HCT116 (cell line): ENCODE measurements at regions not wholly inside any gene's neighbourhood (a gene's known extent, or its start where the extent isn't known, plus 50 kb on each side); places are given as distances from the start of the nearest gene placed in this dataset.

ENCODE experiments used
- ATAC-seq: fragments of 200-7000 bp; cut with Tn5 transposase; 2 replicates; pipeline ENCODE4 v1.9.1; 2020; ENCODE audit warnings: mild to moderate bottlenecking, moderate library complexity
- BruUV-seq: library from RNA; stranded (reverse); fragments of 400-500 nt; replicated peaks from 2 replicates; lab custom pipeline; 2021; lab: Mats Ljungman, UMichigan
- CTCF ChIA-PET: fragments of 300-600 bp; sonication (Branson Sonifier 250); formaldehyde crosslinking; loops from one replicate; lab custom pipeline; 2021; ENCODE audit warnings: antibody characterized with exemption; lab: Charles Lee
- POLR2A ChIA-PET: fragments of 300-600, 350-600 bp; sonication (Branson Sonifier 250); formaldehyde crosslinking; loops from one replicate; lab custom pipeline; 2021; ENCODE audit warnings: antibody characterized with exemption; lab: Charles Lee
- RAD21 ChIA-PET, 2 experiments: fragments of 300-600 bp; sonication (Branson Sonifier 250); formaldehyde crosslinking; loops; one replicate each; lab custom pipeline; 2023; ENCODE audit warnings: low total read pairs in 2 of 2; ENCODE audit not compliant: uncharacterized antibody in 2 of 2, unreplicated experiment in 2 of 2, low non-redundant PET in 1 of 2; lab: Charles Lee
- DNase-seq: peaks from one replicate; pipeline ENCODE4 v3.0.0-alpha.2; 2010; ENCODE audit warnings: low read depth, low spot score
- H2AFZ ChIP-seq: fragments of 200-600 bp; shearing (Covaris generic), sonication (generic); 2 replicates; pipeline ENCODE4 v1.6.1; 2017; ENCODE audit warnings: low read depth, mixed run types, mixed read lengths, antibody characterized with exemption, low read length; ENCODE audit not compliant: poor library complexity, severe bottlenecking
- H3K27ac ChIP-seq: 2 replicates; pipeline ENCODE4 v1.5.1; 2012; ENCODE audit warnings: low read depth, low read length
- H3K27me3 ChIP-seq: fragments of 200-600 bp; sonication (generic); 2 replicates; pipeline ENCODE4 v1.6.1; 2016; ENCODE audit warnings: mixed run types, low read length, mixed read lengths; ENCODE audit not compliant: insufficient read depth
- H3K36me3 ChIP-seq, 2 experiments: fragments of 200-500 bp in 1 of 2; fragments of 200-600 bp in 1 of 2; sonication (Bioruptor generic) in 1 of 2; sonication (generic) in 1 of 2; 2 replicates each; pipeline versions ENCODE4 v1.5.1 to v1.6.1; 2014 to 2016; ENCODE audit warnings: low read length in 2 of 2, inconsistent platforms in 1 of 2, mixed read lengths in 1 of 2, mixed run types in 1 of 2; ENCODE audit not compliant: insufficient read depth in 2 of 2, control insufficient read depth in 1 of 2
- H3K4me1 ChIP-seq, 2 experiments: fragments of 200-600 bp in 1 of 2; sonication (generic) in 1 of 2; 2 replicates each; pipeline versions ENCODE4 v1.5.1 to v1.6.1; 2012 to 2017; ENCODE audit warnings: low read length in 2 of 2, inconsistent platforms in 1 of 2, mild to moderate bottlenecking in 1 of 2, mixed read lengths in 1 of 2, mixed run types in 1 of 2, moderate library complexity in 1 of 2; ENCODE audit not compliant: insufficient read depth in 2 of 2, control insufficient read depth in 1 of 2
- H3K4me2 ChIP-seq: fragments of 200-600 bp; sonication (generic); 2 replicates; pipeline ENCODE4 v1.6.1; 2017; ENCODE audit warnings: mixed run types, low read length, mixed read lengths
- H3K4me3 ChIP-seq, 2 experiments: fragments of 200-600 bp in 1 of 2; sonication (generic) in 1 of 2; replicated peaks in 1 of 2; 2 replicates each; pipeline ENCODE4 v1.5.1; 2011 to 2016; ENCODE audit warnings: low read length in 2 of 2, control low read depth in 1 of 2, low read depth in 1 of 2, mild to moderate bottlenecking in 1 of 2, mixed read lengths in 1 of 2, mixed run types in 1 of 2
- H3K79me2 ChIP-seq: fragments of 200-600 bp; sonication (generic); 2 replicates; pipeline ENCODE4 v1.6.1; 2017; ENCODE audit warnings: mild to moderate bottlenecking, mixed run types, low read length, moderate library complexity, mixed read lengths; ENCODE audit not compliant: insufficient read depth
- H3K9ac ChIP-seq: fragments of 200-600 bp; sonication (generic); 2 replicates; pipeline ENCODE4 v1.6.1; 2016; ENCODE audit warnings: low read length, mixed read lengths
- H3K9me2 ChIP-seq: fragments of 200-600 bp; sonication (generic), shearing (Covaris generic); 2 replicates; pipeline ENCODE4 v1.6.1; 2017; ENCODE audit warnings: mixed run types, mild to moderate bottlenecking, moderate library complexity; ENCODE audit not compliant: insufficient read depth
- H3K9me3 ChIP-seq, 2 experiments: fragments of 200-500 bp in 1 of 2; fragments of 200-600 bp in 1 of 2; sonication (Bioruptor generic) in 1 of 2; sonication (generic) in 1 of 2; 2 replicates each; pipeline ENCODE4 v1.6.1; 2014 to 2017; ENCODE audit warnings: low read length in 2 of 2, mixed read lengths in 2 of 2, inconsistent platforms in 1 of 2, low read depth in 1 of 2, mild to moderate bottlenecking in 1 of 2, mixed run types in 1 of 2, moderate library complexity in 1 of 2; ENCODE audit not compliant: control insufficient read depth in 1 of 2, insufficient read depth in 1 of 2
- H4K20me1 ChIP-seq: fragments of 200-600 bp; sonication (generic), shearing (Covaris generic); 2 replicates; pipeline ENCODE4 v1.6.1; 2017; ENCODE audit warnings: mixed run types, mild to moderate bottlenecking, moderate library complexity; ENCODE audit not compliant: insufficient read depth
- ATF3 ChIP-seq: IDR thresholded peaks from 2 replicates; pipeline ENCODE4 v1.6.1; 2012
- CTCF ChIP-seq, 3 experiments: fragments of 200-600 bp in 1 of 3; sonication (generic) in 1 of 3; IDR thresholded peaks in 2 of 3; conservative IDR thresholded peaks in 1 of 3; 2 replicates each; pipeline ENCODE4 v1.5.1; 2012 to 2017; ENCODE audit warnings: low read depth in 2 of 3, low read length in 2 of 3, antibody characterized with exemption in 1 of 3, borderline replicate concordance in 1 of 3, control low read depth in 1 of 3, mild to moderate bottlenecking in 1 of 3, mixed read lengths in 1 of 3, mixed run types in 1 of 3, moderate library complexity in 1 of 3; ENCODE audit not compliant: insufficient read depth in 1 of 3
- EGR1 ChIP-seq: IDR thresholded peaks from 2 replicates; pipeline ENCODE4 v1.6.1; 2012; ENCODE audit warnings: low read depth
- ELF1 ChIP-seq: IDR thresholded peaks from 2 replicates; pipeline ENCODE4 v1.6.1; 2012; ENCODE audit warnings: low read depth, borderline replicate concordance
- EZH2 ChIP-seq: fragments of 200-600 bp; sonication (generic); IDR thresholded peaks from 2 replicates; pipeline ENCODE4 v1.6.1; 2017; ENCODE audit warnings: antibody characterized with exemption, mixed run types
- FOSL1 ChIP-seq: IDR thresholded peaks from 2 replicates; pipeline ENCODE4 v1.6.1; 2012; ENCODE audit warnings: low read depth
- MAX ChIP-seq: IDR thresholded peaks from 2 replicates; pipeline ENCODE4 v1.6.1; 2012
- SIN3A ChIP-seq: IDR thresholded peaks from 2 replicates; pipeline ENCODE4 v1.6.1; 2012; ENCODE audit warnings: low read depth
- SP1 ChIP-seq: IDR thresholded peaks from 2 replicates; pipeline ENCODE4 v1.6.1; 2012; ENCODE audit warnings: low read depth
- ZFX ChIP-seq: fragments of 450-650 bp; IDR thresholded peaks from 2 replicates; pipeline ENCODE4 v1.6.1; 2017
- intact Hi-C: fragments of 100-400 bp; cut with micrococcal nuclease; formaldehyde crosslinking; loops from 2 replicates; pipeline ENCODE4 v1.10.0; 2022
- TF ChIP-seq, protein P1 (sequence below): IDR thresholded peaks from 2 replicates; pipeline ENCODE4 v1.6.1; 2012; ENCODE audit warnings: low read depth

GRCh38 chr1:191910245-191910644 is 248.0 kb upstream of the RGS18 start (continued):
- no peak for TF ChIP-seq ZFX
- no peak for TF ChIP-seq FOSL1
- TF ChIP-seq MAX = no peak
- TF ChIP-seq SP1 = no peak
- TF ChIP-seq, all 23 proteins: peak for 0

DNA sequence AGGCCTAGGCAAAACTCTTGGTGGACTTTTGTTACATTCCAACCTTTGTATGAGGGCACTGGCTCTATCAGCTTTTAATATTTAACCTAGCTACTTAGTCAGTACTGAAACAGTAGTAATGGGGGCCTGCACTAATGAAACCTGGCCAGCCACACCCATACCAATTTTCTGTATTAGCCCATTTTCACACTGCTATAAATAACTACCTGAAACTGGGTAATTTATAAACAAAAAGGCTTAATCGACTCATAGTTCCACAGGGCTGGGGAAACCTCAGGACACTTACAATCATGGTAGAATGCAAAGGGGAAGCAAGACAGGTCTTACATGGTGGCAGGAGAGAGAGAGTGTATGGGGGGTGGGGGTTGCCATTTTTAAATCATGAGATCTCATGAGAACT is 245.7 kb upstream of the RGS18 start:
- no peak overlapping the region for H2AFZ ChIP-seq
- no peak overlapping the region for H3K4me3 ChIP-seq
- H3K4me2 ChIP-seq = no peak overlapping the region
- no peaks in the 10 kb centered on the region for H4K20me1 ChIP-seq
- H3K9me2 ChIP-seq = no peaks in the 10 kb centered on the region
- POLR2A ChIA-PET = no interaction called here
- BruUV-seq = no TSS peak
- RAD21 ChIA-PET = no interaction called here
- TF ChIP-seq FOSL1 (no peak), CTCF (IDR thresholded peaks at IDR 0.05 in 2 of 3, conservative IDR thresholded peaks at IDR 0.05 in 1 of 3; ENCODE audit: borderline replicate concordance in 1 of 3, insufficient read depth in 1 of 3, low read depth in 2 of 3, low read length in 2 of 3) (no peak), EGR1 (no peak), ATF3 (no peak), SP1 (no peak), ELF1 (no peak), MAX (no peak), ZFX (no peak), SIN3A (no peak), EZH2 (no peak)
- TF ChIP-seq, protein P1, sequence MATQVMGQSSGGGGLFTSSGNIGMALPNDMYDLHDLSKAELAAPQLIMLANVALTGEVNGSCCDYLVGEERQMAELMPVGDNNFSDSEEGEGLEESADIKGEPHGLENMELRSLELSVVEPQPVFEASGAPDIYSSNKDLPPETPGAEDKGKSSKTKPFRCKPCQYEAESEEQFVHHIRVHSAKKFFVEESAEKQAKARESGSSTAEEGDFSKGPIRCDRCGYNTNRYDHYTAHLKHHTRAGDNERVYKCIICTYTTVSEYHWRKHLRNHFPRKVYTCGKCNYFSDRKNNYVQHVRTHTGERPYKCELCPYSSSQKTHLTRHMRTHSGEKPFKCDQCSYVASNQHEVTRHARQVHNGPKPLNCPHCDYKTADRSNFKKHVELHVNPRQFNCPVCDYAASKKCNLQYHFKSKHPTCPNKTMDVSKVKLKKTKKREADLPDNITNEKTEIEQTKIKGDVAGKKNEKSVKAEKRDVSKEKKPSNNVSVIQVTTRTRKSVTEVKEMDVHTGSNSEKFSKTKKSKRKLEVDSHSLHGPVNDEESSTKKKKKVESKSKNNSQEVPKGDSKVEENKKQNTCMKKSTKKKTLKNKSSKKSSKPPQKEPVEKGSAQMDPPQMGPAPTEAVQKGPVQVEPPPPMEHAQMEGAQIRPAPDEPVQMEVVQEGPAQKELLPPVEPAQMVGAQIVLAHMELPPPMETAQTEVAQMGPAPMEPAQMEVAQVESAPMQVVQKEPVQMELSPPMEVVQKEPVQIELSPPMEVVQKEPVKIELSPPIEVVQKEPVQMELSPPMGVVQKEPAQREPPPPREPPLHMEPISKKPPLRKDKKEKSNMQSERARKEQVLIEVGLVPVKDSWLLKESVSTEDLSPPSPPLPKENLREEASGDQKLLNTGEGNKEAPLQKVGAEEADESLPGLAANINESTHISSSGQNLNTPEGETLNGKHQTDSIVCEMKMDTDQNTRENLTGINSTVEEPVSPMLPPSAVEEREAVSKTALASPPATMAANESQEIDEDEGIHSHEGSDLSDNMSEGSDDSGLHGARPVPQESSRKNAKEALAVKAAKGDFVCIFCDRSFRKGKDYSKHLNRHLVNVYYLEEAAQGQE = no peak
- no peaks in the 10 kb centered on the region for H3K36me3 ChIP-seq
- H3K27me3 ChIP-seq = no peaks in the 10 kb centered on the region
- DNase-seq = no peak
- no peaks in the 10 kb centered on the region for H3K79me2 ChIP-seq
- CTCF ChIA-PET = no interaction called here
- intact Hi-C loops = no loop called here
- no peak overlapping the region for H3K9ac ChIP-seq
- no peak for ATAC-seq
- no peak overlapping the region for H3K27ac ChIP-seq
- H3K4me1 ChIP-seq = no peaks in the 10 kb centered on the region
- no peaks in the 10 kb centered on the region; a peak in 1 of 4 replicates for H3K9me3 ChIP-seq
